HFF-Myc (cell line): ENCODE measurements at regions not wholly inside any gene's neighbourhood (a gene's known extent, or its start where the extent isn't known, plus 50 kb on each side); places are given as distances from the start of the nearest gene placed in this dataset.

ENCODE experiments used
- DNase-seq: peaks from one replicate; pipeline ENCODE4 v3.0.0-alpha.2; 2011; ENCODE audit warnings: low read depth; ENCODE audit errors: extremely low read depth
- H3K4me3 ChIP-seq: replicated peaks from 2 replicates; pipeline ENCODE4 v1.5.1; 2011; ENCODE audit warnings: low read depth, mild to moderate bottlenecking, control low read depth, low read length
- CTCF ChIP-seq: IDR thresholded peaks from 2 replicates; pipeline ENCODE4 v1.5.1; 2012; ENCODE audit warnings: mild to moderate bottlenecking, low read depth, low read length, control low read depth; ENCODE audit errors: missing control alignments

- DNase-seq, result no peak
- no peak overlapping the region for H3K4me3 ChIP-seq
- TF ChIP-seq CTCF, result no peak
Observed at GRCh38 chr5:61731946-61732314, 399.9 kb downstream of the ZSWIM6 start.

GRCh38 chr5:61732369-61732768 is 400.3 kb downstream of the ZSWIM6 start:
- H3K4me3 ChIP-seq, result no peak overlapping the region

GRCh38 chr5:61732796-61733195 is 400.7 kb downstream of the ZSWIM6 start:
- no peak for TF ChIP-seq CTCF
- H3K4me3 ChIP-seq, result no peak overlapping the region
- no peak for DNase-seq

More at GRCh38 chr5:61732369-61732768, 400.3 kb downstream of the ZSWIM6 start:
- no peak for DNase-seq
- TF ChIP-seq CTCF, result no peak

GRCh38 chr5:61734001-61734400 is 401.9 kb downstream of the ZSWIM6 start:
- no peak for TF ChIP-seq CTCF
- no peak for DNase-seq
- no peak overlapping the region for H3K4me3 ChIP-seq

- no peak for TF ChIP-seq CTCF
- DNase-seq, result no peak
Observed at GRCh38 chr5:61734966-61735365, 402.9 kb downstream of the ZSWIM6 start.

GRCh38 chr5:61735531-61735930 is 403.5 kb downstream of the ZSWIM6 start:
- no peak for TF ChIP-seq CTCF
- no peak for DNase-seq
- H3K4me3 ChIP-seq, result no peak overlapping the region

More at GRCh38 chr5:61734966-61735365, 402.9 kb downstream of the ZSWIM6 start:
- no peak overlapping the region for H3K4me3 ChIP-seq

- TF ChIP-seq CTCF, result no peak
- H3K4me3 ChIP-seq, result no peak overlapping the region
- DNase-seq, result no peak
Observed at GRCh38 chr5:61735995-61736394, 403.9 kb downstream of the ZSWIM6 start.
